Endodermal cell (in vitro differentiated cells): ENCODE measurements at regions not wholly inside any gene's neighbourhood (a gene's known extent, or its start where the extent isn't known, plus 50 kb on each side); places are given as distances from the start of the nearest gene placed in this dataset.

ENCODE experiments used
- DNase-seq: peaks from one replicate; pipeline ENCODE4 v3.0.0-alpha.2; 2017
- H3K27ac ChIP-seq: 2 replicates; pipeline ENCODE4 v1.5.1; 2013; ENCODE audit warnings: mild to moderate bottlenecking, low read depth, low read length, moderate library complexity
- H3K27me3 ChIP-seq: 2 replicates; pipeline ENCODE4 v1.6.1; 2013; ENCODE audit warnings: mild to moderate bottlenecking, low read length, moderate library complexity; ENCODE audit not compliant: insufficient read depth, control insufficient read depth, poor library complexity, severe bottlenecking
- H3K36me3 ChIP-seq: 2 replicates; pipeline ENCODE4 v1.7.0; 2013; ENCODE audit warnings: mild to moderate bottlenecking, low read length, moderate library complexity; ENCODE audit not compliant: control insufficient read depth, insufficient read depth
- H3K4me1 ChIP-seq: one replicate; pipeline ENCODE4 v1.7.0; 2013; ENCODE audit warnings: low read length; ENCODE audit not compliant: control insufficient read depth, insufficient read depth
- H3K4me3 ChIP-seq: 2 replicates; pipeline ENCODE4 v1.5.1; 2013; ENCODE audit warnings: mild to moderate bottlenecking, low read length, moderate library complexity
- H3K9ac ChIP-seq: 2 replicates; pipeline ENCODE4 v1.6.1; 2013; ENCODE audit warnings: mild to moderate bottlenecking, low read length, moderate library complexity; ENCODE audit not compliant: poor library complexity, severe bottlenecking; ENCODE audit errors: extremely low read depth
- H3K9me3 ChIP-seq: 2 replicates; pipeline ENCODE4 v1.6.1; 2013; ENCODE audit warnings: mild to moderate bottlenecking, low read length, moderate library complexity; ENCODE audit not compliant: control insufficient read depth
- H3K27ac Mint-ChIP-seq: 2 replicates; pipeline ENCODE4 v1.8.0; 2020; ENCODE audit warnings: mixed read lengths
- H3K27me3 Mint-ChIP-seq: 2 replicates; pipeline ENCODE4 v1.8.0; 2021; ENCODE audit warnings: mild to moderate bottlenecking, mixed read lengths; ENCODE audit not compliant: insufficient read depth
- H3K36me3 Mint-ChIP-seq: 2 replicates; pipeline ENCODE4 v1.8.0; 2020; ENCODE audit warnings: low read depth, mixed read lengths
- H3K4me1 Mint-ChIP-seq: 2 replicates; pipeline ENCODE4 v1.8.0; 2020; ENCODE audit warnings: mixed read lengths
- H3K4me3 Mint-ChIP-seq: 2 replicates; pipeline ENCODE4 v1.8.0; 2020; ENCODE audit warnings: mild to moderate bottlenecking, moderate library complexity, mixed read lengths
- H3K9me3 Mint-ChIP-seq: 2 replicates; pipeline ENCODE4 v1.8.0; 2020; ENCODE audit warnings: mild to moderate bottlenecking, mixed read lengths
- WGBS, 2 experiments: methylation state at CpG; one replicate each; pipeline versions ENCODE4 v1.1.5 to v1.1.7; 2013; ENCODE audit warnings: missing lambda C conversion rate in 2 of 2, mixed read lengths in 1 of 2; ENCODE audit not compliant: insufficient coverage in 1 of 2, insufficient read length in 1 of 2; 5-methylcytosine and 5-hydroxymethylcytosine counted together
- TF ChIP-seq, protein P1 (sequence below): fragments of 200-600 bp; sonication (generic); conservative IDR thresholded peaks from 2 replicates; pipeline ENCODE4 v1.5.0; 2021; ENCODE audit warnings: antibody characterized with exemption, mild to moderate bottlenecking

DNA sequence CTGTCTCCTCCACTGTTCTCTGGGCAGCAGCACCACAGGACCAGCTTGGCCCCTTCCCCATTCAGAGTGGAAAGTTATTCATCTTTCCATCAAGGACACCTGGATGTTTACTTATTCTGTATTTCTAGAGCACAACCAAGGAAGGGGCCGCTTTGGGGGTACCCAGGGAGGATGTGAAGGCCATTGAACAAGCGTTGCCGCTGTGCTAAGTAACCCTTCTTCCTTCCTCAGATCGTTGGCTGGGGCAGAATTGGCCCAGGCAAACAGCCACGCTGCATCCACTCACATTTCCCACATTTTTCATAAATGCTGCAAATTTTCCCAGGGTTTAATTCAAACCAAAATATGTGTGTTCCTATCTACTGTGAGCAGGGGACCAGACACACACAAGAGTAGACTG, 76.2 kb upstream of the NPAS2 start:
- no peaks in the 10 kb centered on the region for H3K36me3 ChIP-seq
- H3K27ac ChIP-seq: no peak overlapping the region
- H3K27ac Mint-ChIP-seq: no peak overlapping the region
- no peaks in the 10 kb centered on the region for H3K4me1 ChIP-seq
- no peaks in the 10 kb centered on the region for H3K27me3 Mint-ChIP-seq
- H3K9me3 ChIP-seq: no peaks in the 10 kb centered on the region
- no peaks in the 10 kb centered on the region for H3K36me3 Mint-ChIP-seq
- H3K27me3 ChIP-seq: no peaks in the 10 kb centered on the region
- no peak overlapping the region for H3K9ac ChIP-seq
- no peaks in the 10 kb centered on the region for H3K9me3 Mint-ChIP-seq
- no peak overlapping the region for H3K4me3 Mint-ChIP-seq
- no peak overlapping the region for H3K4me3 ChIP-seq
- no peak for DNase-seq
- WGBS, 2 experiments: 95 to 97% methylated on average over 5 of the region's 5 CpGs
- no peaks in the 10 kb centered on the region for H3K4me1 Mint-ChIP-seq
- TF ChIP-seq, protein P1, sequence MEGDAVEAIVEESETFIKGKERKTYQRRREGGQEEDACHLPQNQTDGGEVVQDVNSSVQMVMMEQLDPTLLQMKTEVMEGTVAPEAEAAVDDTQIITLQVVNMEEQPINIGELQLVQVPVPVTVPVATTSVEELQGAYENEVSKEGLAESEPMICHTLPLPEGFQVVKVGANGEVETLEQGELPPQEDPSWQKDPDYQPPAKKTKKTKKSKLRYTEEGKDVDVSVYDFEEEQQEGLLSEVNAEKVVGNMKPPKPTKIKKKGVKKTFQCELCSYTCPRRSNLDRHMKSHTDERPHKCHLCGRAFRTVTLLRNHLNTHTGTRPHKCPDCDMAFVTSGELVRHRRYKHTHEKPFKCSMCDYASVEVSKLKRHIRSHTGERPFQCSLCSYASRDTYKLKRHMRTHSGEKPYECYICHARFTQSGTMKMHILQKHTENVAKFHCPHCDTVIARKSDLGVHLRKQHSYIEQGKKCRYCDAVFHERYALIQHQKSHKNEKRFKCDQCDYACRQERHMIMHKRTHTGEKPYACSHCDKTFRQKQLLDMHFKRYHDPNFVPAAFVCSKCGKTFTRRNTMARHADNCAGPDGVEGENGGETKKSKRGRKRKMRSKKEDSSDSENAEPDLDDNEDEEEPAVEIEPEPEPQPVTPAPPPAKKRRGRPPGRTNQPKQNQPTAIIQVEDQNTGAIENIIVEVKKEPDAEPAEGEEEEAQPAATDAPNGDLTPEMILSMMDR: no peak

DNA sequence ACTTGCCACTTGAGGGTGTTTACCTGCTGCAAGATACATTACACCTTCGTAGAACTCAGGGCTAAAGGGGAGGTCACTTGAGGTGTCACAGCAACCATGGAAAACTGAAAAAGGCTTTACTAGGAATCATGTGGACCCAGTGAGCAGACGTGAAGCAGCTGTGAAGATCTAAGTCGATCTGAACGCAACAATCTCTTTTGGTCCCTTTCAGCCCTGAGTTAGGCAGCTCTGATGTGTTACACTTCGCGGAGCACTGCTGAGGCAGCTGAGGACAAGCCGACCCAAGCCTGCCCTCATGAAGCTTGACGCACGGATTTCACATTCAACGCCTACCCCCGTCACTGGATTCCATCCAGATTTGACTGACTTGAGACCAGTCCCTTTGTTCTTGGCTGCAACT, 75.8 kb upstream of the NPAS2 start:
- H3K27me3 Mint-ChIP-seq: no peaks in the 10 kb centered on the region
- no peak overlapping the region for H3K4me3 Mint-ChIP-seq
- H3K4me1 Mint-ChIP-seq: no peaks in the 10 kb centered on the region

DNA sequence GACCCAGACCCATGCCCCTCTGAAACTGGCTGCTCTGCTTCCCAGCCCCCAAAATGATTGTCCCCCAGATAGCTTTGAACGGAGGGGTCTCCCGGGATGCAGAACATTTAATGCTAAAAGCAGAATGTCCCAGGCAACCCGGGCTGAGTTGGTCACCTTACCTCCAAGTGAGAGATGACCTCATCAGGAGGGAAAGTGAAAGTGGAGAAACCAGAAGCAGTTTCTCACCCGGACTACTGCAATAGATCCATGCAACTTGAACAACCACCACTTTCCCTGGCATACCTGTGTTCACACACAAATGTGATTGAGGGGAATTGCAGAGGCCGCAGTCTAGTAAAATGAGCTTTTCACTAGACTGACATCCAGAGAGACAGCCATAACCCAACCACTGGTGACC, 75.3 kb upstream of the NPAS2 start:
- WGBS, 2 experiments: 87 to 93% methylated on average over 4 to 5 of the region's 5 CpGs
- Histone ChIP-seq H3K9ac (no peak overlapping the region), H3K27ac (no peak overlapping the region), H3K4me3 (no peak overlapping the region), H3K36me3 (no peaks in the 10 kb centered on the region), H3K27me3 (no peaks in the 10 kb centered on the region), H3K4me1 (no peaks in the 10 kb centered on the region), H3K9me3 (no peaks in the 10 kb centered on the region)
- H3K27me3 Mint-ChIP-seq: no peaks in the 10 kb centered on the region
- TF ChIP-seq, protein P1: no peak
- H3K4me1 Mint-ChIP-seq: no peaks in the 10 kb centered on the region
- H3K36me3 Mint-ChIP-seq: no peaks in the 10 kb centered on the region
- H3K9me3 Mint-ChIP-seq: no peaks in the 10 kb centered on the region
- H3K4me3 Mint-ChIP-seq: no peak overlapping the region
- no peak for DNase-seq
- no peak overlapping the region for H3K27ac Mint-ChIP-seq

More for the DNA sequence above, 75.8 kb upstream of the NPAS2 start:
- H3K27ac Mint-ChIP-seq: no peak overlapping the region
- H3K4me1 ChIP-seq: no peaks in the 10 kb centered on the region
- TF ChIP-seq, protein P1: no peak
- no peak overlapping the region for H3K27ac ChIP-seq
- no peaks in the 10 kb centered on the region for H3K9me3 Mint-ChIP-seq
- DNase-seq: no peak
- no peaks in the 10 kb centered on the region for H3K27me3 ChIP-seq
- H3K9ac ChIP-seq: no peak overlapping the region
- no peak overlapping the region for H3K4me3 ChIP-seq
- H3K9me3 ChIP-seq: no peaks in the 10 kb centered on the region
- WGBS, 2 experiments: 92 to 95% methylated on average over 10 to 11 of the region's 11 CpGs
- H3K36me3 Mint-ChIP-seq: no peaks in the 10 kb centered on the region
- no peaks in the 10 kb centered on the region for H3K36me3 ChIP-seq
